Heart left ventricle (tissue), 13 donors: ENCODE measurements at regions not wholly inside any gene's neighbourhood (a gene's known extent, or its start where the extent isn't known, plus 50 kb on each side); places are given as distances from the start of the nearest gene placed in this dataset.

Source experiments
- CTCF ChIP-seq, 12 donors: fragments of 200-600 bp; sonication (generic) in 4 of 12; IDR thresholded peaks; one replicate each; pipeline versions ENCODE4 v1.5.0 to v1.8.0; 2018 to 2022; ENCODE audit warnings: antibody characterized with exemption in 12 of 12, mild to moderate bottlenecking in 5 of 12
- POLR2A ChIP-seq, 2 donors: fragments of 450-650 bp; IDR thresholded peaks; one replicate each; pipeline ENCODE4 v1.6.1; 2017; ENCODE audit warnings: antibody characterized with exemption in 2 of 2, mild to moderate bottlenecking in 2 of 2, moderate library complexity in 2 of 2
- donor health status: ischemic (EF 13 %, LVEDD 7.1; RV severe dilation, severe dysfunction).
- donor health status: DM: no; HTN: yes; CAD: no.
- donor health status: DM: no; HTN: no; CAD: no.
- donor health status: ischemic (EF 25% LVEDD 6.9; RV normal size, moderate dysfunction).
- donor health status: ischemic (EF 25% LVEDD 5.7; RV mildly dilated, moderate dysfunction).
- donor health status: ischemic (EF 35%, LVEDD 5.7; RV mildly dilated, moderate dysfunction).
- donor health status: nonischemic (EF 11% LVEDD 7.7; RV severe dilation, severe dysfunction).
- donor health status: DM: yes; HTN: yes; CAD: no.
- donor health status: PGD.
- donor health status: ischemic (EF 29% LVEDD 5.4; RV normal size, mild dysfunction).
- donor health status: nonischemic (EF 23%, LVEDD 6.1; RV moderate dilation, normal function).

- TF ChIP-seq CTCF (IDR thresholded peaks at IDR 0.05): no peak
- TF ChIP-seq POLR2A (IDR thresholded peaks at IDR 0.05): no peak
Measured at GRCh38 chr17:53470626-53471025, 352.1 kb upstream of the KIF2B start.
